Stimulated activated CD4-positive, alpha-beta T cell treated with anti-CD3 and anti-CD28 coated beads, Interleukin-15, amount 100 ng/mL, for 48 hours (primary cell): ENCODE measurements at regions not wholly inside any gene's neighbourhood (a gene's known extent, or its start where the extent isn't known, plus 50 kb on each side); places are given as distances from the start of the nearest gene placed in this dataset.

Experiments used
- DNase-seq, 2 donors: peaks; one replicate each; pipeline ENCODE4 v3.0.0-alpha.2; 2020; ENCODE audit warnings: low read depth in 2 of 2

DNA sequence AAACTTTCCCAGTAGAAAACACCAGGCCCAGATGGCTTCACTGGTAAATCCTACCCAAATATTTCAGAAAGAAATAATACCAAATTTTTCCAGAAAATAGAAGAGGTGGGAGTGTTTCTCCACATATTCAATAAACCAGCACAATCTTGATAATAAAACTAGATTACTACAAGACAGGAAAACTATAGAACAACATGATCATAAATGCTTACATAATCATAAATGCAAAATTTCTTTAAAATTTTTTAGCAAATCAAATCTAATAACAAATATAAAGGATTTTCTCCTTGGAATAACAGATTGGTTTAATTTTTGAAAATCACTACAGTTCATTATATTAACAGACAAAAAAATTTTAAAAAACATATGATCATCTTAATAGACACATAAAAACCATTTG lies 294.5 kb downstream of the BCL11B start:
- no peak for DNase-seq

DNA sequence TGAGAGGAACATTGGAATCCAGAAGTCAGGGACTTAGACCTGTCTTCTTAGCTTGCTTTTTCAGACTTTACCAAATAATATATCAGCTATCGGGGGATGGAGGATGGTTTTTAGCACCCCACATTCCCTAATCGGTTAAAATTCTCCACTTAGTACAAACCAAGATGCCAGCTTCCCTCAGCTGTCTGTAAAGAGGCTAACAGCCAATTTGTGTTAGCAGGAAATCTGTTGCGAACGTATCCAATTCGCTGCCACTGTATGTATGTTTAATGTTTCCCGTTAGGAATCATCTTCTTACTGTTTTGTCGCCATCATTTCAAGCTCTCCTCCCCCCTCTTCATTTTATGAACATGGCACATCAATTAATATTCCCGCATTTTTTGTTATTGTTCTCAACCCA lies 289.0 kb downstream of the BCL11B start:
- DNase-seq, result no peak

DNA sequence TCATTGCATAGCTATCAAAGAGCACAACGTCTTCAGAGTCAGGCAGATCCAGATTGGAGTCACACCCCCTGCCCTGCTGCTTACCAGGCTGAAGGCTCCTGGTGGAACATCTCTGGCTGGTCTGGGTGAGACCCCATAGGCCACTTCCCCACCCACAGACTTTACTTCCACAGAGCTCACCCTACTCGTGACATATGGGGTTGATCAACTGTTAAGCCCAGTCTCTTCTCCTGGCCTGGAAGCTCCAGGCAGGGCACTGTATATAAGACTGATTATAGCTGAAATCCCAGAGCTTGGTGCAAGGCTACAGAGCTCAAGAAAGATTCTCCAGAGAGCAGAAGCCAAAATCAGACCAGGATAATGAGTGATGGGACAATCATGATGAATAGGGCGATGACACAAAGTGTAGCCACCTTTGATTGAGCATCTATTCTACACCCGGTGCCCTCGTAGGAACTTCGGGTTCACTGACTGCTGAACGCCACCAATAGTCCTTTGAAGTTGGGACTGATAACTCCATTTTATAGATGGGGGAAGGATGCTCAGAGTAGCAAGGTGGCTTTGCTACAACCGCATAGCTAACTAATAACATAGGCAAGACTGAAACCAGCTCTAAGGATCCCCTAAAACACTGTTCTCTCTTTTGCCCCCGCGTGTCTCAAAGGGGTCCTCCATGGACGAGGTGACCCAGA lies 287.8 kb downstream of the BCL11B start:
- no peak for DNase-seq

DNA sequence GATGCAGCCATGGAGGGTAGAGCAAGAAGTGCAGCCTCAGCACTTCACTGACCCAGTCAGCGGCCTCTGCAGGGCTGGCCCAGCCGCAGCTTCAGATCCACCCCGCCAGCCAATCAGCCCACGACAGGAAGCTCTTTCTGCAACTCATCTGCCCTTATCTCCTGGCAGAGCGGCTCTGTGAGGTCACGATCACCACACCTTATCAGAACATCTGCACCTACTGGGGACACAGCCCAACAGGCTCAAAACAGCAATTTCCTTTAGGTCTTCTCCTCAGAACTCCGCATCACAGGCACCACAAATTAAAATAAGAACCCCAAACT lies 287.3 kb downstream of the BCL11B start:
- peak; percentile 47 to 66 for DNase-seq

DNA sequence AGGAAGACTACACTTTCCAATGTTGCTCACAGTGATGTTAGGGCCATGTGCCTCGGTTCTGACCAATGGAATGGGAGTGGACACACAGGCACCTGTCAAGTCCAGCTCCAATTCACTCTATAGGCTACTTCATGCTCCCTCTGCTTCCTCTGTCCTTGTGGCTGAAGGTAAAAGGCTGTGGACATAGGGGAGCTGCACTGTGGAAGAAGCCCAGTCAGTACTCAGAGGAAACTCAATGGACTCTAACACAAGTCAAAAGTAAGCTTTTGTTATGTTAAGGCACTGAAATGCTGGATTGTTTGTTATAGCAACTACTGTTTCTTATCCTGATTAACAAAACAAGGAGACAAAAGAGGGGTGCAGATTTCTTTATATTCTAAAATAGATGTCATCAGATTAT lies 278.2 kb downstream of the BCL11B start:
- DNase-seq, result no peak

DNA sequence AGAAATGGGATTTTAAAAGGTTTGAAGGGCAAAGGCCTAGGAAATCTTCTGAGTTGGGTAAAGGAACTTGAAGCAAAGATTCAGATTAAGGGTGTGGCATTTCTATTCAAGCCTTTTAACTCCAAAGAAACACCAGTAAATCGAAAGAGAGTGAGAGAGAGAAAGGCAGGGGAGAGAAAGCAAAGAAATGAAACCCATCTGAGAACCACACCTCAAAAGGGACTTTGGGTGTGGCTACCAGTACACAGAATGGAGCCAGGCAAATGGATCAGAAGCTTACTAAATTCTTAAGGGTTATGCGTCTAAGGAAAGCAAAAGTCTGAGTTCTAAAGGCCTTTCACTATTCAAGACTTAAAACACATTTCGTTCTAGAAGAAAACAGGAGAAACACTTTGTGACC lies 277.4 kb downstream of the BCL11B start:
- DNase-seq, result no peak

DNA sequence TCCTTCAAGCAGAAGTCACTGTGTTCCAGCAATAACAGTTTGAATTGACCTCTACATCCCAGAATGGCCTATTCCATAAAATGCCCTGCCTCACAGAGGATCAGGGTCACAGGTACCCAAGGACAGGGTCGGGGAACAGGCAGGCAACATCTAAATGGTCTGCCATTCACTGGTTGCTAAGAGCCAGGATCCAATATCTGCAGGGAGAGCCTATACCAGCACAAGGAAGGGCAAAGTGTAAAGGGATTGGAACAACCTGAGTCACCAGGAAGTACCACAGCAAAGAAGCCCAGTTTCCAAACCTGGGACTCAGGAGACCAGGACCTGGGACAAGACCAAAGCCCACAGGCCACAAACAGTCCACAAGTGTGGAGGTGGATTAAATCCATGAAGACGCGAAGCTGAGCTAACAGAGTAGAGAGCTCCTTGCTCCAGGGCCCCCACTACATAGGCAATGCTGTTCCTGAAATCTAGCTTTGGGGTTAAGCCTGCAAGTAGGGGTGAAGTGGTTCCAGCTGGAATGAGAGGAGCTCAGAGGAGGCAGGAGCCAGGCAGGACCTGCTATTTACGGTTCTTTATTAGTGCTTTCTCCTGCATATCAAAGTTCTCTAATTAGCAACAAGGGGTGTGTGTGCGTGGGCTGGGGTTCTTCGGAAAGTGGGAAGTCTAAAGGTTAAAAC lies 274.3 kb downstream of the BCL11B start:
- no peak for DNase-seq

DNA sequence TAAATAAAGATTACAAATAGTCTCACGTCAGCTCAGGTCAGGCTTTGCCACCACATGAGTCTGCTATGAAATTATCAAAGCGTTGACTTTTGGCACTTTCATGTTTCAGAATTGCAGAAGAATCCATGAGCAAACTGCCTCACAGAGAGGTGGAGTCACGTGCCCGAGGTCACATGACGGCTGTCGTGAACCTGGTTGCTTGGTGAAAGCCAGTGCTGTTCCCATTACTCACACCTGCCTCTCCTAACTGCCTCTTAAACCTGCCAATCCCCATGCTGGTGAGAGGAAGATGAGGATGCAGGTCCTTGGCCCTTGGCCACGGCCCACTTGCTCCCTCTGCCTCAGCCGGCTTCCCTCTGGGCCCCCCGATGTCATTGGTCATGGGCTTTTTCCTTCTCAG lies 272.7 kb downstream of the BCL11B start:
- no peak for DNase-seq

DNA sequence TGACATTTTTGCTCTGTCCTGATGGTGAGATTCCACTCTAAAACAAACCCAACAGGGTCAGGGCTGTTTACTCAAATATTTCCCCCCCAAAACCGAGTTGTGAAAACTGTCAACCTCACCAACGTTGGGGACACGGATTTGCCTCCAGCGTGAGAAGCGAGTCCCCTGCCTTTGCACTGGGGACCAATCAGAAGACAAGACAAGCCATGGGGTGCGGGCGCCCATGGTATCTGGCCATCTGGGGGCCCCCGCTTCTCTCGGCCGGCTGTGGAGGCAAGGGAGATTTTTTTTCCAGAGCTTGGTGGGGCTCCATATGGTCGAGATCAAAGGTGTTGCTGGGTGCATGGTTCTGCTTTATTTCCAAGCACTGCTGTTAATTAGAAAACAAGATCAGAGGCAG lies 272.1 kb downstream of the BCL11B start:
- no peak for DNase-seq

DNA sequence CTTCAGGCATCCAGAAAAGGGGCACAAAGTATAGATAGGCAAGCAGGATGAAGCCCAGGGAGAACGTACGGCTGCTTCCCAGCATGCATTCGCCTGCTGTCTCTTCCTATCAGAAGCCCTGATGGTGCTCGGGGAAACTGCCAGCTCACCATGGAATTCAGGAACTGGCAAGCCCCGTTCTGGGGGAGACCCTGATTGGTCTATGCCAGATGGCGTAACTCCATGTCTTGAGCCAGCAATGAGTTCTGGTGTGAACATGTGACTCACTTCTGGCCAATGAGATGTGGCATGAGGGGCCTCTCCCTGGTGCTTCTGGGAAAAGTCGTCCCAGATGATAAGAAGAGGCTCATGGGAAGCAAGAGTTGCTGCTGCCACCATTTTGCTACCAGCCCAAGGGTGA lies 270.8 kb downstream of the BCL11B start:
- no peak for DNase-seq

DNA sequence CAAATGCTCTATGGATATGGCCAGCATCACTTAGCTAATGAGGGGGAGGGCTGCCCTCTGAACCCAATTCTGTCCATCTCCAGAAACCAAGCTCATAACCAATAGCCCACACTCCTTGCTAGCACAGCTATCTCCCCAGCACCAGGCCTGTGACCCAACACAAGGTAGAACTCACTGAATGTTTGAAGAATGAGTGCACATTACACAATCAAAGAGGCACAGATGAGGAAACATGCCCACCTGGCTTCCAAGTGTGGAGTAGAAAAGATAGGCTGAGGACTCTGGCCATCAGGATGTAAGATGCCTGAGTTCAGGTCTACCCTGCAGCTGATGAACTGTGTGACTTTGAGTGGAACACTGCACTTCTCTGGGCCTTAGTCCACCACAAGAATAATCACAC lies 268.4 kb downstream of the BCL11B start:
- DNase-seq, result no peak

DNA sequence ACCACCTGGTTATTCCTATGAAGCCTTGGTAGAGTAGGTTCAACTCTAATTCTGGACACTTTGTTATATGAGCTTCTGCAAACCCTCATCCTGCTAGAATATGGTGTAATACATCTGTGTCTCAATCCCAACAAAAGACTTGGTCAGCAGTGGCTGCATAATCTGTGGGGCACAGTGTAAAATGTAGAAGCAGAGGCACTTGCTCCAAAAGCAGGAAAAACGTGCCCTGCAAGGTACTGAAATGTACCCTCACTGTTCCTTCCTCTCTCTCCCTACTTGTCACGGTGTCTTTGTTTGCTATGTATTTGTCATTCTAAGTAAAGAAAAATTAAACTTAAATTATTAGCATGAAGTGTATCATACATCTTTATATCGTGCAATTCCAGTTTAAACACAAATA lies 267.9 kb downstream of the BCL11B start:
- no peak for DNase-seq

DNA sequence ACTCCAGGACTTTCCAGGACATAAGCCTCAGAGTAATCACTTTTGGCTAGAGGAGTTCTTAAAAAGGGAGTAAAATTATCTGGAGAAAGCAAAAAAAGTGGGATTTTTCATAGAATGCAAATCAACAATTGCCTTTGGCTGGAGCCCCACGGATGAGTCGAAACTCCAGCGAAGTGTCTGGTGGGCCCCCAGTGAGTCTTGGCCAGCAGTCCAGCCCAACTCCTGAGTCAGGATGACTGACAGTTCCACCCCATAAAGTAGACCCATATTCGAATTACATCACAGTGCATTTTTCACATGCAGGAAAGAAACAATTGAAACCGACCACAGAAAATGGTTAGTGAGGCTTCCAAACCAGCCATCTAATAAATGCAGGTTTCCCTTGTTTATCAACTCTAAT lies 265.7 kb downstream of the BCL11B start:
- DNase-seq, result no peak

DNA sequence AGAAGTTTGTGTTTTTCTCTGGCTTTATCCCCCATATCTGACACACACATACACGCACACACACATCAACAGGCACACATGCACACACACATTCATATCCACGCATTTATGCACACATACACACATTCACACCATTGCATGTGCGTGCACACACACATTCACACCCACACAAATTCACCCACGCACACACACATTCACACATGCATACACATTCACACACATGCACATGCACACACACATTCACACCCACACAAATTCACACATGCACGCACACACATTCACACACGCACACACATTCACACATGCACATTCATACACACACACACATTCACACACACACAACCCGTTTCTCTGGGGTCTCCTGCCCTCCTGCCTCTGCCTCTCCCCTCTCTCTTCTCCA lies 264.2 kb downstream of the BCL11B start:
- DNase-seq, result no peak

DNA sequence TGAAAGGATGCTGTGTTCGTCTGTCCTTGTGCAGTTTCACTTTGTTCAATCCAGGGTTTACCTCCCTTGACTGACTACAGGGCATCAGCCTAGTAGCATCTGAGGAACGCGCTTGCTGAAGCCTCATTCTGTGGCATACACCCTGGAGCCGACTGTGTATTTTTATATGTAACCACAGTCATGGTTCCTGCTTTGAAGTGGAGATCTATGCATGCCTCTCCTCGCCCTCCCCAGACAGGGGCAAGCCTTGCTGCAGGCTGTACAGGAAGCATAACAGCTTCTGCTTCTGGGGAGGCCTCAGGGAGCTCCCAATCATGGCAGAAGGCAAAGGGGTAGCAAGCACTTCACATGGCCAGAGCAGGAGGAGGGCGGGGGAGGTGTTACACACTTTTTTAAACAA lies 262.1 kb downstream of the BCL11B start:
- DNase-seq, result no peak

DNA sequence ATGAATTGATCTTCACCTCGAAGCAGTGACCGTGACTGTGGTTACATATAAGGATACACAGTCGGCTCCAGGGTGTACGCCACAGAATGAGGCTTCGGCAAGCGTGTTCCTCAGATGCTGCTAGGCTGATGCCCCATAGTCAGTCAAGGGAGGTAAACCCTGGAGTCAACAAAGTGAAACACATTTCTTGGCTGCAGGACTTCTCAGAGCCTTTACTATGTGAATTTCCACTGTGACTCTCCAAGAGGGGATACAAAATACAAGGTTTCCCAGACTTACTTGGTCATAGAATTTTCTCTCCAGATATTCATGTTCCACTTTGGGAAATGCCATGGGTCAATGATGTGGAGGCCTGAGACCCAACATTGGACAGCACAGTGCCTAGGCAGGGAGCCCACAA lies 260.6 kb downstream of the BCL11B start:
- DNase-seq, result no peak

DNA sequence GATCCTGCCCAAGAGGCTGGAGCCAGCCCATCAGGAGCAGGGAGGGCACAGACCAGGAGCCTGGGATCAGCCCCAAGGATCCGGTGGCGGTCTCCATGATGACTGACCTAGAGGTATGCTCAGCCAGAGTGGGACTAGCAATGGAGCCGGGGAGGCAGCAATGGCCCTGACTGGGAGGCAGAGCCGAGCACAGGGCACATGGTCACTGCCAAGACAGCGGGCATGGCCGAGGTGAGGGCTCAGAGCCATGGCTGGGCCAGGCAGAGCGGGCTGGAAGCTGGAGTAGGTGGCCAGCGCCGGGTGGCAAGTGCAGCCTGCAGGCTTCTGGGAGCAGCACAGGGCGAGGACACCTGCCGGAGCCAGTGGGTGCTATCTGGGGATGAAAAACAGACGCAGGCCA lies 259.3 kb downstream of the BCL11B start:
- no peak for DNase-seq

DNA sequence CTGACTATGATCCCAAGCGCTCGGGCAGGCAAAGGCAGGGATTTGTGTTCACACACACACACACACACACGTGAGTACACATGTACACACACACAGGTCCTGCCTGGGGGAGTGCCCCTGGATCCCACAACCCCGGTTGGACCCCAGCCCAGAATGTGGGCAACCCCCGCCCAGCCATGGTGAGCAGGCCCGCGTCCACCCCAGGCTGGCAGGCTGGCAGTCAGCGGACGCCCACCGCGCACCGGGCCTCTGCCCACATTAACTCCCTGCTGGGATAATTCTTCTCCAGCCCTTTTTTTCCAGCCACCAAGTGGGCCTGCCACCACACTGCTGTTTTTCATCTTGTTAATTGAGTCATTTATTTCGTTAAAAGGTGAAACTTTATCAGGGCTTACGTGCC lies 256.2 kb downstream of the BCL11B start:
- DNase-seq, result no peak

DNA sequence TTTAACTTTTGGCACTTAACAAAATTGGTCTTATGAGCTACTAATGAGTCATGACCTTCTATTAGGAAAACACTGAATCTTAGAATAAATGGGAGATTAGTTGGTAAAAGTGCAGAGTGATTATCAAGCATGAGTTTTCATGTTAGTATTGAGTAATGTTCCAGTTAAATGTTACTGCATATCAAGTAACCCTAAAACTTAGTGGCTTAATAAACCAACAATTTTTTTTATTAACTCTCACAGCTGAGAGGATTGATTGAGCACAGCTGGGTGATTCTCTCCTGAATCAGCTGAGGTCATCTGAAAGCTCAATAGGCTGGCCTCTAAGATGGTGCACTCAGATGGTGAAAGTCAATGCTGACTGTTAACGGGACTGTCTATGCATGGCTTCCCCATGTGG lies 248.6 kb downstream of the BCL11B start:
- DNase-seq, result no peak

DNA sequence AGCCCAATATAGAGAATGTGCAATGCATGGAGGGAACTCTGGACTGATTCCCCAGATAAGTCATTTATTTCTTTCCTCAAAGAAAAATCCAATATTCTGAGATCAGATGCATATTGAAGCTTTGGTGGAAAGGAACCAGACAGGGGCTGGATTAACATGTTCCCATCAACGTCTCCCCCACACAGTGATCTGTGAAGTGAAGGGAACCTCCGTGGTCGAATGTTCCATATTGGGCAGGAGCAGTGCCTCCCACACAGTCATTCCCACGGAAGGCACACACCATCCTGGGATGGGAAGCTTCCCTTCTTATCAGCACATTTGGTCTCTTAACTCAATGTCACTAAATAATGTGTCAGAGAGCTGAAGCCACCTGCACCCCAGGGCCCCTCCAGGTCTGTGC lies 247.1 kb downstream of the BCL11B start:
- DNase-seq, result no peak

DNA sequence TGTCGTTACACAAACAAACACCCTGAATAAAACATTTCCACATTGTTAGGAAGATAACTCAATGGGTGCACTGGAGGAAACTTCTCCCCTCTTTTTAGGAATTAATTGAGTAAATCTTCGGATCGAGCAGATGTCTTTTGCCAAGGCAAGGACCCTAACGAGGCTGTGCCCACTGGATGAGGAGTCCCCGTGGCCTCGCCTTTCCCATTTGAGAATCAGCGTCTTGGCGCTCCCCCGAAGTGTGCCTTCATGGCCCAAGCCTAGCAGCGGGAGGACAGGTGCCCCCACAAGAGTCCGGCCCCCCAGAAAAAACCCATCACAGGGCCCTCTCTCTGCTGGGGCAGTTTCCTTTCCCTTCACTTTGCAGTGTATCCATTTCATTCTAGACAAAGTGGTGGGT lies 246.6 kb downstream of the BCL11B start:
- no peak for DNase-seq

DNA sequence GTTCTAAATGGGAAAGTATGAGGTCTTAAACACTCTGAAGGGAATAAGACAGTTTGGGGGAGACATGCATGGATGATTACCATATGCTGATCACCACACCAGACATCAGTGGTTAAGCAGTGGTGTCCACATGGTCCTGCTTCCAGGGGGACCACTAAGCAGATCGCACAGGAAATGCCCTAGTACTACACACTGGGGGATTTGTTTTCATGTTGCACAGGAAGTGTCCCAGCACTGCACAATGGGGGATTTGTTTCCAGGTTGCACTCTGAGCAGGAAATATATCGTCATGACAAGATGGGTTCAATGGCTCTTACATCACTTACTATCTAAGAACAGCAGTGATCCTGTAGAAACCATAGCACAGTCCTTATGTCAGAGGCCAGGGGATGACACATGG lies 245.5 kb downstream of the BCL11B start:
- DNase-seq, result peak; percentile 3 to 5

DNA sequence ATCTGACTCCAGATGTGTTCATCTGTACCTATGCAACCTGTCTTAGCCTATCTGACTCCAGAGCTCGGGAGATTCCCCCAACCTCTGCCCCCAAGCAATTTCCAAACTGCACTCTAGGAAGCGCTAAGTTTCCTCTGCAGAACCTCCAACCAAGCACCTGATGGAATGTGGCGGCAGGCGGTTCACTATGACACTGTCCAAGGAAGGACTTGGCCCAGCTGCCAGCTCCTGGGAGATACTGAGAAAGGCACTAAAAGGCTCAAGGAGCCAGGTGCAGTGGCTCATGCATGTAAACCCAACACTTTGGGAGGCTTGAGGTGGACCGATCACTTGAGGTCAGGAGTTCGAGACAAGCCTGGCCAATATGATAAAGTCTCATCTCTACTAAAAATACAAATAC lies 244.0 kb downstream of the BCL11B start:
- DNase-seq, result no peak

DNA sequence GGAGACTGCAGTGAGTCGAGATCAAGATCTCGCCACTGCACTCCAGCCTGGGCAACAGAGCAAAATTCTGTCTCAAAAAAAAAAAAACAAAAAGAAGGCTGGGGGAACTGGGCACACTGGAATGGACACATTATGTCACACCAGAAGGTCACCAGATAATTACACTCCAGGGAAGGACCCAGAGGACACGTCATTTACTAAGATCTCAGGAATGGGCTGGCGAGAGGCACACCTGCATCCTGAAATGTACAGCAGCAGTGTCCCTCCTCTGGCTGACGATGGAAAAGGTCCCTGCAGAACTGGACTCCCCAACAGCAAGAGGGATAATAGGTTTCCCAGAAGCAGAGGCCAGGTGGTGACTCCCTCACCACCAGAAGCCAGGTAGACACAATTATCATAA lies 243.5 kb downstream of the BCL11B start:
- no peak for DNase-seq
